Stimulated activated CD8-positive, alpha-beta memory T cell treated with anti-CD3 and anti-CD28 coated beads, Interleukin-15, amount 100 ng/mL, for 1 hour (primary cell): ENCODE measurements at regions not wholly inside any gene's neighbourhood (a gene's known extent, or its start where the extent isn't known, plus 50 kb on each side); places are given as distances from the start of the nearest gene placed in this dataset.
"Not testable (repeated sequence)": the region's sequence is repeated elsewhere in the genome, so short reads cannot be mapped to it uniquely, and the experiment has no call there.

Experiments used
- DNase-seq: peaks from one replicate; pipeline ENCODE4 v3.0.0-alpha.2; 2020; ENCODE audit warnings: low read depth

DNA sequence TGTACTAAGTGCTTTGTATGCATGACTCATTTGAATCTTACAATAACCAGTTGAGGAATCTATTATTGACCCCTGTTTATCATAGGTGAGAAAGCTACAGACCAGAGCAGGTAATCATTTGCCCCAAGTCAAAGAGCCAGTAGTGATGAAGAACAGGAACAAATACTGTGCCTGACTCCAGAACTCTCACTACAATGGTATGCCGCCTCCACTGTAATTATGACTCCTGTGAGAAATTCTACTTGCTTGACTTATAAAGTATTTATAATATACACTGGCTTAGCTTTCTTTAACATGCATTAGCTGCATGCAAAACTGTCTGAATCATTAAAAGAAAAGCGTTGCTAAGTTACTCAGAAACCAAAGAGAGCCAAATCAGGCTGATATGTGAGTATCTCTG is 92.6 kb downstream of the ZNF281 start:
- no peak for DNase-seq

DNA sequence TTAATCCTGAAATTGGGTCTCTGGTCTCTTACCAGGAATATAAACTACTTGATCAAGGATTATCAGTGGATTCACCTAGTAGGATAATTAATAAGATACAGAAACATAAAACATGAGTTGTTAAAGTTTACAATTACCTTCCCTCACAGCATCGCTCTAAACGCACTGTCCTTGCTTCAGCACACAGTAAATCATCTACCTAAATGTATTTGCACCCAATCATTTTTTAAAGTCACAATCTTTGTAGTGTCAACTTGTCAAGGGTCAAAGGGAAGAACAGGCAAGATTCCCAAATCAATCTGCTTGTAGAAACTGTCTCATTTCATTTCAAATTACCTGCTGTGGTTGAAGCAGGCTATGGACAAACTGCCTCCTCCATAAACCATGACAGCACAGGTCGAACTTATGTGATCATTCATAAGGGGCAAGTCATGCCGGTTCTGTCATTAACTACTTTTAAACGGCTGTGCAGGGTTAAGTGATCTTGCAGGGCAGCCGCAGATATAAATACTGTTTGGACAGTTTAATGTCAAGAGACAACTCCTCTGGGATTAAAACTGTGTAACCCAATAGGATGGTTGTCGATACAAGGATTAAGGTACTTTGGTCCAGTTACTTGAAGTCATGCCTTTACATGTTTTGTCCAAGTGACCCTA is 93.6 kb downstream of the ZNF281 start:
- no peak for DNase-seq

DNA sequence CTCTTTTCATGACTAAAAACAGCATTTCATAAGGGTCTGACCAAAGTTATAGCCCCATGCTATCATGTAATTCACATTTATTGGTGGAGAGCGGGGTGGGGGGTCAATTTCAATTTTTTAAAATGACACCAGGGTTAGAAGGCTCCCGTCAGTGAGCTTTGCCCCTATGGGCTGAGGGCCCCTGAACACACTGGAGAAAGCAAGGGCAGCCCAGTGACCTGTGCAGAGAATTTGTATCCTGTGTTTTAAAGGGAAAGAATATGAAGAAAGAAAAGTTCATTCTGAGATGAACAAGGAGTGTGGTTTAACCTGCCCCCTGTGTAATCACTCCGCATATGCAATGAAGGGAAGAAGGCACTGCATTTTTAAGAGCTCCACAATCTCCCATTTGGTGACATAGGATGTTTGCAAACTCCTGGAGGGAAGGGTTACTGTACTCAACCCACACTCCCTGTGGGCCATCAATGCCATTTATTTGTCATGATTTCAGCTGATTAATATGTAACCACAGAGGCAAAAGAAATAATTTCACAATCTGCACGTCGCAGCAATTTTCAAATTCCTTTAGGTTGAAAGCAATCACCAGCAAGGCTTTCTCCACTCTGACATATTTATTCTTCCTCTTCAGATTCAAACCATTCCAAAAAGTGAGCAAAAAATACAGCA is 95.6 kb downstream of the ZNF281 start:
- DNase-seq = no peak

DNA sequence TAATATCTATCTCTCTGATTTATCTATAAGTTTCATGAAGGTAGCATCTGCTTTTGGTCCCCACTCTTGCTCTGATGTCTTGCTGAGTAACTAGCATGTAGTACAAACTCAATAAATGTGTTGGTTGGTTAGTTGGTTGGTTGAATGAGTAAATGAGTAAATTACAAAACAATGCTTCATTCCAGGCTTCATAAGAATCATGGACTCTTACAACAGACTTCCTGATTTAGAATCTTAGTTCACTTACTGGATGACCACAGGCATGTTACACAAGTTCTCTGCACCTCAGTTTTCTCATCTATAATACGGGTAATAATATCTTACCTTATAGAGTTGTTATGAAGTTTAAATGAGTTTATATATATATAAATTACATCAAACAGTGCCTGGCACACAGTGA is 98.6 kb downstream of the ZNF281 start:
- DNase-seq = no peak

DNA sequence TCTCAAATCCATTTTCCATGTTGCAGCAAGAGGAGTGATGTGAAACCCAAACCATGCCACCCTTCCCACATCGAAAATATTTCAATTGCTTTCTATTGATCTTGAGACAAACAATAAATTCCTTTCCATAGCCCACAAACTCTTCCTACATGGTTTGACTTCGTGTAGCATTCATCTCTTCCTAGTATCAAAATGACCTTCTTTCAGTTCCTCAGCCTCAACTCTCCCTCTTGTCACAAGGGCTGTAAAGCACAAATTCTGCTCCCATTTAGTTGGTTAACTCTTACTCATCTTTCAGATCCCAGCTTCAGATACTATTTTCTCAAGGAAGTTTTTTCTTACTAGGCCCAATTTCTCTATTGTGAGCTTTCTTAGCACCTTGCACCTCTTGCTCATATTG is 99.0 kb downstream of the ZNF281 start:
- no peak for DNase-seq

DNA sequence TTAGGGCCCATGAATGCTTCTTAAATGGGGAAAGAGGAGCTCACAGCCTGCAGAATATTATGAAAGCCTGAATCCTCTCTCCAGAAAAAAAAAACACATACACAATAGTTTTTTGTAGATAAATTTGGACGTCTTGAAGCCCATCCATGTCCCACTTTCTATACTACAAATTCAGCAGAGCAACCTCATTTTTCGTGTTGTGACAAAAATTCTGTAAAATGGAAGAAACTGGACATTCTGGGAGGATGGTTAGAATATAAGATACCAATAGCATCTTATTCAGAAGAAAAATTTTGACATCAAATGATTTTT is 102.1 kb downstream of the ZNF281 start:
- no peak for DNase-seq

DNA sequence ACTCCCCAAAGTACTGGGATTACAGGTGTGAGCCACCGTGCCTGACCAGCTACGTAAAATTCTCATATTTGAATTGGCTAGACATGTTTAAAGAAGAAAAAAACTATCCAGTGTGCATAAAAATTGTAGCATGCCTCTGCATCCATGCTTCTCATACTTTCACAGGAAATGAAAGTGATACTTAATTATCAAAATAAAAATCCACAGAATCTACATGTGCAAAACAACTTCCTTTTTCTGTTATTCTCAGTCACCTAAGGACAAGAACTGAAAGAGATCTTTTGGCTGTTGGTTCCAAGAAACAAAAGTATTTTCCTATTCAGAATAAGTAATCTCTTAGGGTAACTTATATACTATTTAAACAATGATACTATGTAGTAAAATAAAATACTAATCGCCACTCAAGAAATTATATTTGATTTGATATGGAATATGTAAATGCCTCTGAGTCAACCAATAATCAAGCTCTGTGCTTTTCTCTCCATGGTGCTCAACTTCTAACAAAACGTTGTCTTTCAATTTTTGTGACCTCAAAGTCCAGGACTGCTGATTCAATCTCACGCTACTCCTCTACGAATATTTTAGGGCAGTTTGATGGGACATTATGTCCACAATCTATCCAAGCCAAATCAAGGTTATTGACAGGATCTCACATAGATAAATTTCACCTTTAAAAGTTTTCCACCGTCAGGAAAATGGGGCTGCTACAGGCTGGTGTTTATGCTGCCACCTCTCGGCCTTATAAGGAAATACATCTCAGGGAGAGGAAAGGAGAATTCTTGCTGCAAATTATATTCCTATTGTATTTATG is 102.7 kb downstream of the ZNF281 start:
- DNase-seq = no peak

DNA sequence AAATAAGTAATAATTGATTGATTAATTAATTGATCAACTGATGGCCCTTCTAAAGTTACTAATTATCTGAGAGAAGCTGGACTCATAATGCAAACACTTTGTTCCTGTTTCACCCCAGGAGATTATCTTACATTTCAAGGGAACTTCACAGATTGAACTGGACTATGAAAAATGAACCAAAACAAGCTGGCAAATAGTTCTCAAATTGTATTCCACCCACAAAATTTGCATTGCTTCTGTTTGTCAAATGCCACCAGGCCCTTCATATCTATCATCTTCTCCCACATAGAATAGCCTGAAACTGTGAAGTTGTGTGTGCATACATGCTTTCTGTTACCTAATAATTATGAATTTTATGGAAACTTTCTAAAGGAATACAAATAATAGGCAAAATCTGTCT is 104.0 kb downstream of the ZNF281 start:
- DNase-seq = no peak

DNA sequence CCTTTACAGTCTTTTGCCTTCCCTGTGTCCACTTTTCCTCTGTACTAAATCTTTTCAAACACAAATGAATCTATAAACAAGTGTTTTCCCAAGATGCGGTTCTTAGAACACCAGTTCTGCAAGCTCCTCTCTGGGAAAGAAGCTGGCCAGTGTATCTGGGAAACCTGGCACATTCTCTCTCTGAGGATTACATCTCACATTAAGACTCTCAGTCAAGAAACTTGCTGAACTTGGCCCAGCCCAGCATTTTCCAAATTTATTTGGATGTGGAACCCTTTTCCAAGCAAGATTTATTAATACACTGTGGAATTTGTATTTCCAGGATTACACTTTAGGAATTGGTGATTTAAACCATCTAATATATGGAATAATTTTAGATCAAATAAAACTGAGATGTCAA is 105.7 kb downstream of the ZNF281 start:
- no peak for DNase-seq

DNA sequence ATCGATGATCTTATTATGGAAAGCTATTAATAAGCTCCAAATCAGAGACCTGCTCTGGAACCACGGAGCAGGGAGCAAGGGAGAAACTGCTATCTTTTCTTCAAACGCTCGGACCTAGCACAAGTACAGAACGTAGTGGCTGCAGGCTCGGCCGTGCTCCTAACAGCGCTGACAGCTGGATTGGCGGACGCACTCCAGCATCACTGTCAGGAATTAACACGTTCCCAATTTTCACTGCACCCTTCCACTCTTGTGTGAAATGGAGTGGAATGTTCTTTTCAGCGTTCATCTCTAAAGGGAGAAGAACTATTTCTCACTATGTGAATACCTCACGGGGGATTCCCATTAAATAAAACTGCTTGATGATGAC is 106.9 kb downstream of the ZNF281 start:
- DNase-seq = no peak

DNA sequence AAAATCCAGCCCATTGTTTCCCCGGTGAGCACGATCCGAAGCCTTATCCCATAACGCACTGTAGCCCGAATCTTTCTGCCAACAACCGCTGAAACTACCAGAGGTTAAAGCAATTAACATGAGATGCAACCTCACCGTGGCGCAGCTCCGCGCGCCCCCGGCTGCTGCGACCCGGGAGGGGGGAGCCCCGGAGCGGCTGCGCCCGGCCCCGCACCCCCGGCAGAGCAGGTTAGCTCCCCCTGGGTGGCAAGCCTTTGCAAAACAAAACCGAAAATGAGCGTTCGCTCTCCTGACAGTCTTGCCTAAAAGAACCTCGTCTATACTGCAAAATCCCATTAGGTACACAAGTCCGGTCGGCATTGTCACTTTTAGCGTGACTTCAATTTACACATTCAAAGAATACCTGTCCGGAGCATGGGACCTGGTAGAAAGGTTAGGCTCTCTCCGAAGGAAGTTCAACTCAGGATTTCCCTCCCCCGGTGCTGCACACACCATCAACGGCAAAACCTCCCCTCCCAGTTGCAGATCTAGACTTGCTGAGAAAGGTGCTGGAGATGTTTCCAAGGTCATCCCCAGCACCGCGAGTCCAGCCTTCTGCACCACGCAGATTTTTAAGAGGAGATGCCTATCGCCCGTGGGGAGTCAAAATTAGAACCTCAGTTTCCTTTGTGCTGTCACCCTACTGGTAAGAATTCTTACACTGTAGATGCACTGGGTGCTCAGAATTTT is 107.5 kb downstream of the ZNF281 start:
- peak; percentile 24 for DNase-seq

DNA sequence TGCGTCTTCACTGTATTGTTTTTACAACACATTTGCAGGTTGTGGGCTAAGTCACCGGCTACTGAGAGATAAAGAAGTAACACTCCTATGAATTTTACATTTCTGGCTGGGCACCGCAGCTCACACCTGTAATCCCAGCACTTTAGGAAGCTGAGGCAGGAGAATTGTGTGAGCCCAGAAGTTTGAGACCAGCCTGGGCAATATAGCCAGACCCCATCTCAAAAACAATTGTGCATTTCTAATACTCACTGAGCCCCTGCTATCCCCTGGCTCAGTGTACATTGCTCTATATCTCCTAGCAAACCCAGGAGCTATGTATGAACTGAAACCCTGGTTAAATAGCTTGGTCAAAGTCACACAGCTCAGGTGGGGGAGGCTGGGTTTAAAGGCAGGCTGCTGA is 108.7 kb downstream of the ZNF281 start:
- no peak for DNase-seq

DNA sequence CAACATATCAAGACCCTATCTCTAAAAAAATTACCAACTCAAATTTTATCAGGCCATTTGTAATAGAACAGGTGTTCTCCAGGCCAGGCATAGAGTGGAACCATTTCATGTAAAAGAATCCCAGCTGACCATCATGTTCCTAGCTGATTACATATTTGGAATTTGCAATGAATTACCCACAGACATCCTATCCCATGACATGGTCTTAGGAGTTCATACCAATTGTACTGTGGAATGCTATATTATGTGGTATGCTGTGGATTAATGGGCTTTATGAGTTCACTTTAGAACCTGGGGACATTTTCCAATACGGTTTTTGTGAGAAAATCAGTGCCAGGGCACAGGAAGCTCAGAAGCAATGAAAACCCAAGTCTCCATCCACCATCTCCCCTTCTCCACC is 110.3 kb downstream of the ZNF281 start:
- no peak for DNase-seq

DNA sequence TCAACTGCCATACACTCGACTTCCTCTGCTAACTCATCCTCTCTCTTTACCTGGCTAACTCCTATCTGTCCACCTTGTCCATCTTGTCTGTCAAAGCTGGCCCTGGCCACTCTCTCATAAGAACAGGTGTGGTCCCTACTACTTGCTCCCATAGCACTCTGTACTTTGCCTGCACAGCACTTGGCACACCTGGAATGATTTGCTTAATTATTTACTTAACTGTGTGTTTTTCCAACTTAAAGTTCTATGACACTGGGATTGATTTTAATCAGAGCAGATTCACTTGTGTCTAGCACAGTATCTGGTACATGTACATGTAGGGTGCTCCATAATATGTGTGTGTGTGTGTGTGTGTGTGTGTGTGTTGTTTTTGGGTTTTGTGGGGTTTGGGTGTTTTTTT is 111.6 kb downstream of the ZNF281 start:
- no peak for DNase-seq

DNA sequence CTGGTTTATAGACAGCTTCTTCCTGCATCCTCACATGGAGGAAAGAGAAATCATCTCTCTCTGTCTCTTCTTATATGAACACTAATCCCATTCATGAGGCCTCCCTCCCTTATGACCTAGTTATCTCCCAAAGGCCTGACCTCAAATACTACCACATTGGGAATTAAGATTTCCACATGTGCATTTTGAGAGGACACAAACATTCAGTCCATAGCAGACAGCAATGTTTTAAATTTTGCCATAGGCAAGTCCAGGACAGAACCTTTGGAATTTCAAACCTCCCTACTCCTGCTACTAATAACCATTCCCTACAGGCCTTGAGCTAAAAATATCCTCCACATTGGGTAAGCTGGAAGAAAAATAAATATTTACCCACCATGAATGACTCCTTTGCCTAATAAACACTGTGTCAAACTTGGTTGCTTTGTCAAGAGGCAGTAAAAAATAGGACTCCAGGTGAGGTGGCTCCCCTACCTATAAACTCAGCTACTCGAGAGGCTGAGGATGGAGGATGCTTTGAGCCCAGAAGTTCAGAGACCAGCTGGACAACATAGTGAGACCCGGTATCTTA is 113.7 kb downstream of the ZNF281 start:
- DNase-seq = no peak

DNA sequence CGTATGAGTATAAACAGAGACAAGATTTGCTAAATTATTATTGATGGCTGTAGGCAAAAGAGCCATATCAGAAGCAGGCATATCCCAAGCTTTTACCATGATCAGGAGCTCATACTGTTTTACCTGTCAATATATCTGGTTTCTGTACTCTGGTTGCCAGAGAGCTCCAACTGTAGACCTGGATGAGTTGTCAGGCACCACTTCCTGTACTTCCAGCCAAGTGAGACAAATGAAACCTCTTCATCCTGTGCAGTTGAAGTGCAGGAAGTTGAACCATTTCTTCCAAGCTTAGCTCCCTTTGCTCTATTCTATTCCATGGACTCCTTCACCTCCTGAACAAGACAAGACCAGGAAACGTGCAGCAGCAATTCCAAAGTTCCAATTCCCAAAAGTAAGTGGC is 115.6 kb downstream of the ZNF281 start:
- no peak for DNase-seq

DNA sequence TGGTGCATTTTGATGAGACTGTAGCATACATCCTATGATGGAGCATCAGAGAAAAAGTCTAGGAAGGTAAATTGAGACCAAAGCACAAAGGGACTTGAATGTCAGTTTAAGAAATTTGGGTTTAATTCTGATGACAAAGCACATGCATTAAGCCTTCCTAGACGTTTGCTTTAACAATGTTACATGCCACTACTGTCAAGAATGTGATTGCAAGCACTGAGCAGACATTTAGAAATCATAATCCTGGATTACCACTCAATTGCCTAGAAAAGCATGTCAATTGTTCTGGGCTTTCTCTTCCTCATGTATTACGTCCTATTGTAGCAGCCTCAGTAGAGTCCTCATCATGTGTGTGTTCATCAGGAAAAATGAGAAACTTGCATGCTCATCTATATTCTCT is 117.1 kb downstream of the ZNF281 start:
- DNase-seq = no peak

DNA sequence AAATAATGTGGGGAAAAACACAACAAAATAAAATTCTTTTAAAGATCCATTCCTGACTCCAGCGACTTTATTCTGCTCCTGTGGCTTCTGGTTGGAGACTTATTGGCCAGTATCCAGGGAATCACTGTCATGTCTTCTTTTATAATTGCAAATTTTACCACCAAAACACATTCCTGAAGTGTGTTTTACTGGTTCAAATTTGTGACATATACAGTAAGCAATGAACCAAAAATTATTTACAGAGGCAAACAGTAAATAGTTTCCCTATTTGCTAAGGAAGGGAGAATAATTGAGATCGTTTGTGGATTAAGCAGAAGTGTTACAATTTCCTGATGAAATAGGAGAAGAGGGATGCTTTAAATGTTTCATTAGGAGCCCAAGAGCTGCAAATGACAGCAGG is 118.7 kb downstream of the ZNF281 start:
- no peak for DNase-seq

DNA sequence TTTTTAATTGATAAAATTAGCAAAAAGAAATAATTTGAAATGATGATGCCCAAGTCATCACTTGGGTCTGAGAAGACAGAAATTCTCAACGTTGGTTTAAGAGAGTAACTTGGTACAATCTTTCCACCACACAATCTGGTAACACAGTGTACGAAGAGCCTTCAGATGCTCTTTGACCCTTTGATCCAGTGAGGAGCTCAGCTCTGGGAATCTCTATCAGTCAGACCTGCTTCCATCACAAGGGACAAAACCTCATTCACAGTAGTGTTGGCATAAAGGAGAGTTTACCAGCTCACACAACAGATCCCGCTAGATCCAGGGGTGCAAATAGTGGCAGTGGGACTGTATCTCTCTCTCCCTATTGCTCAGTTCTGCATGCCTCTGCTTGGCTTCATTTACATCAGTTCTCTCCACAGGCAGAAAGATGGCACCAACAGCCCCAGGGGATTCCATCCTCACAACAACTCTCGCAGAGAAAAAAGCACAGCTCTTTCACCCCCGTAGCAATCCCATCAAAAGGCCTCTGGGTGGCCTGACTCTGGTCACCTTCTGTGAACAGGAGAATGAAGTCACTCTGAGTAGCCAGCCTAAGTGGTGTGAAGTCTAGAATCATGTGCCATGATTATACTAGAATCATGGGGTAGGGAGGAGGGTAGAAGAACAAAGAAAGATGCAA is 119.7 kb downstream of the ZNF281 start:
- DNase-seq = no peak

DNA sequence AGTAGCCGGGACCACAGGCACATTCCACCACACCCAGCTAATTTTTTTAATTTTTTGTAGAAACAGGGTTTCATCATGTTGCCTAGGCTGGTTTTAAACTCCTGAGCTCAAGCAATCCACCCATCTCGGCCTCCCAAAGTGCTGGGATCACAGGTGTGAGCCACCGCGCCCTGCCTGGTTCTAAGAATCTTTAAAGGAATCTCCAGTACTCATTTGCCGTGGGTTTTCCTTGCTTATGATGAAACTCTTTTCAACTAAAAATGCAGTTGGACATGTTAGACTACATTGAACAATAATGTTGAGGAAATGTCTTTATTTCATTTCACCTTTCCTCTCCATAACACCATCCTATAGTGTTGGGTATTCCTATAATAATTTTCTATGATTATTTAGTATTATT is 121.6 kb downstream of the ZNF281 start:
- DNase-seq = no peak

DNA sequence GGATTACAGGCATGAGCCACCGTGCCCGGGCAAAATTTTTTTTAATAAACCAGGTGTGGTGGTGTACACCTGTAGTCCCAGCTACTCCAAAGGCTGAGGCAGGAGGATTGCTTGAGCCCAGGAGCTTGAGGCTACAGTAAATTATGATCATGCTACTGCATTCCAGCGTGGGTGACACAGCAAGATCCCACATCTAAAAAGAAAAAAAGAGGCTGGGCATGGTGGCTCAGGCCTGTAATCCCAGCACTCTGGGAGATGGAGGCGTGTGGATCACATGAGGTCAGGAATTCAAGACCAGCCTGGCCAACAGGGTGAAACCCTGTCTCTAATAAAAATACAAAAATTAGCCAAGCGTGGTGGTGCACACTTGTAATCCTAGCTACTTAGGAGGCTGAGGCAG is 125.6 kb downstream of the ZNF281 start:
- not testable (repeated sequence) for DNase-seq

DNA sequence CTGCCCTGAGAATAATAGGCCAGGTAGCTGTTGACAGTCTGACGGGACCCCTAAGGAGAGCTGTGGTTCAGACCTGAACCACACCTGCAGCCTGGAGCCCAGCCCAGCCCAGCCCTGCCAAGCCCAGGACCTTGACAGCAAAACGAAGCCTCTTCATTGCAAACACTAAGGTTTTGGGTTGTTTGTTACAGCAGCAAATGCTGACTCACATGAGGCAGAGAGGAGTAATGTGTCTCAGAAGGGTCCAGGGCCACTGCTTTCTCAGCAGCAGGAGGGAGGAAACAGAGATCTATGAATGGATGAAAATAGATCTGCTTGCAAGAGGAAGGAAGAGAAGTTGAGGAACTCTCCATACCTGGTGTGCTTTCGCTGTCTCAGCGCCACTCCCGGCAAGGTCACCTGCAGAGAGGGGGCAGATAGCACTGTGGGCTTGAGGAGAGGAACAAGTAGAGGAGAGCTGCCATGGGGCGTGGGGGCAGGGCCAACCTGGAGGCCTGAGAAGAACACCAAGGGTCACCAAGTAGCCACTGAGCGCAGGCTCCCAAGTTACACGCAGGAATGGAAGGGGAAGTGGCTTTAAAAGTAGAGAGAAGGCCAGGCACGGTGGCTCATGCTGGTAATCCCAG is 127.2 kb downstream of the ZNF281 start:
- DNase-seq = no peak
